ENCODE measurements at regions not wholly inside any gene's neighbourhood (a gene's known extent, or its start where the extent isn't known, plus 50 kb on each side); places are given as distances from the start of the nearest gene placed in this dataset.

GRCh38 chr6:144855812-144856531 is 570.8 kb downstream of the UTRN start:
- no peak for TF ChIP-seq CTCF (IDR thresholded peaks at IDR 0.05)
- no peak for TF ChIP-seq POLR2A (IDR thresholded peaks at IDR 0.05)

Data from Peyer's patch (tissue), 4 donors.